HepG2 (cell line): ENCODE measurements at regions not wholly inside any gene's neighbourhood (a gene's known extent, or its start where the extent isn't known, plus 50 kb on each side); places are given as distances from the start of the nearest gene placed in this dataset.

Source experiments
- ATAC-seq: fragments of 200-7000 bp; cut with Tn5 transposase; 3 replicates; pipeline ENCODE4 v1.9.1; 2020; ENCODE audit warnings: mild to moderate bottlenecking, moderate library complexity
- BruUV-seq: library from RNA; stranded (reverse); fragments of 400-500 nt; replicated peaks from 2 replicates; lab custom pipeline; 2021; lab: Mats Ljungman, UMichigan
- CTCF ChIA-PET: fragments of 300-600 bp; formaldehyde crosslinking; extraction: SDS; loops from one replicate; lab custom pipeline; 2021; ENCODE audit warnings: low total read pairs, inconsistent platforms, low intra/inter-chr PET ratio; lab: Yijun Ruan, JAX
- POLR2A ChIA-PET: fragments of 350-600 bp; sonication (Branson Sonifier 250); formaldehyde crosslinking; loops from one replicate; lab custom pipeline; 2020; ENCODE audit warnings: antibody characterized with exemption, inconsistent platforms; lab: Yijun Ruan, JAX
- DNase-seq: peaks from one replicate; pipeline ENCODE4 v3.0.0-alpha.2; 2015; ENCODE audit warnings: low spot score
- FAIRE-seq: peaks from 3 replicates; lab custom pipeline; 2011; peaks lifted over from hg19 to GRCh38; lab: Jason Lieb, UNC
- H2AFZ ChIP-seq: one replicate; pipeline ENCODE4 v1.6.1; 2011; ENCODE audit warnings: low read length, inconsistent platforms
- H3K27ac ChIP-seq: fragments of 300-600 bp; 3 replicates; pipeline ENCODE4 v1.8.0; 2011; ENCODE audit warnings: mixed run types, mild to moderate bottlenecking, mixed read lengths, low read length, inconsistent platforms; ENCODE audit not compliant: insufficient read depth; ENCODE audit errors: extremely low read length
- H3K27me3 ChIP-seq, 2 experiments: fragments of 200-600 bp in 1 of 2; 2 replicates in 1 of 2; 3 replicates in 1 of 2; pipeline versions ENCODE4 v1.6.0 to v1.8.0; 2011; ENCODE audit warnings: low read length in 2 of 2, mild to moderate bottlenecking in 2 of 2, moderate library complexity in 2 of 2, inconsistent platforms in 1 of 2; ENCODE audit not compliant: insufficient read depth in 2 of 2, control insufficient read depth in 1 of 2
- H3K36me3 ChIP-seq, 2 experiments: fragments of 200-600 bp in 1 of 2; replicated peaks in 1 of 2; 2 replicates in 1 of 2; 3 replicates in 1 of 2; pipeline versions ENCODE4 v1.5.1 to v1.8.0; 2011; ENCODE audit warnings: low read length in 2 of 2, inconsistent platforms in 1 of 2; ENCODE audit not compliant: insufficient read depth in 2 of 2, control insufficient read depth in 1 of 2
- H3K4me1 ChIP-seq: 2 replicates; pipeline ENCODE4 v1.5.1; 2012; ENCODE audit warnings: low read length, inconsistent platforms; ENCODE audit not compliant: insufficient read depth
- H3K4me2 ChIP-seq: 2 replicates; pipeline ENCODE4 v1.6.0; 2011; ENCODE audit warnings: low read depth, low read length, inconsistent platforms
- H3K4me3 ChIP-seq, 3 experiments: fragments of 200-600 bp in 1 of 3; sonication (generic), shearing (Covaris generic) in 1 of 3; replicated peaks in 1 of 3; 2 replicates each; pipeline ENCODE4 v1.5.1; 2011 to 2016; ENCODE audit warnings: low read length in 3 of 3, inconsistent platforms in 2 of 3, low read depth in 2 of 3, mild to moderate bottlenecking in 2 of 3, control low read depth in 1 of 3, mixed read lengths in 1 of 3; ENCODE audit not compliant: insufficient read depth in 1 of 3
- H3K79me2 ChIP-seq: one replicate; pipeline ENCODE4 v1.6.1; 2011; ENCODE audit warnings: low read length, inconsistent platforms; ENCODE audit not compliant: insufficient read depth
- H3K9ac ChIP-seq: 2 replicates; pipeline ENCODE4 v1.6.0; 2011; ENCODE audit warnings: mild to moderate bottlenecking, low read depth, low read length, inconsistent platforms; ENCODE audit not compliant: insufficient read depth
- H3K9me3 ChIP-seq: 2 replicates; pipeline ENCODE4 v1.5.1; 2012; ENCODE audit warnings: mild to moderate bottlenecking, low read length
- H4K20me1 ChIP-seq: 2 replicates; pipeline ENCODE4 v1.6.0; 2011; ENCODE audit warnings: inconsistent platforms, mild to moderate bottlenecking, low read length, moderate library complexity; ENCODE audit not compliant: insufficient read depth
- AKAP8 ChIP-seq: sonication (generic); formaldehyde crosslinking; IDR thresholded peaks from 2 replicates; pipeline ENCODE4 v1.5.1; 2020; ENCODE audit warnings: mild to moderate bottlenecking, missing genetic modification reagents
- MEF2D ChIP-seq: sonication (generic); formaldehyde crosslinking; IDR thresholded peaks from 2 replicates; pipeline ENCODE4 v1.5.1; 2020; ENCODE audit warnings: mild to moderate bottlenecking, missing genetic modification reagents
- RBM39 ChIP-seq: fragments of 200-400 bp; formaldehyde crosslinking; IDR thresholded peaks from one replicate; pipeline ENCODE4 v1.6.1; 2018; ENCODE audit warnings: antibody characterized with exemption, mild to moderate bottlenecking, low read depth, low read length; ENCODE audit not compliant: poor library complexity, severe bottlenecking
- ZSCAN31 ChIP-seq: sonication (generic); formaldehyde crosslinking; IDR thresholded peaks from 2 replicates; pipeline ENCODE4 v1.5.0; 2020; ENCODE audit warnings: low read depth, mild to moderate bottlenecking, missing genetic modification reagents
- WGBS: methylation state at CpG from one replicate; pipeline ENCODE4 v1.1.6; 2017; ENCODE audit warnings: low lambda C conversion rate; 5-methylcytosine and 5-hydroxymethylcytosine counted together
- in situ Hi-C: cut with HindIII; loops from 2 replicates; pipeline ENCODE4 v1.10.0; 2017; ENCODE audit warnings: low pct_unique_long_range_greater_than_20kb; ENCODE audit not compliant: extremely low pct_ligation_motif_present
- intact Hi-C: fragments of 100-400 bp; cut with micrococcal nuclease; formaldehyde crosslinking; loops from one replicate; pipeline ENCODE4 v1.10.0; 2022; ENCODE audit not compliant: unreplicated experiment
- TF ChIP-seq, protein P1 (sequence below): sonication (generic); formaldehyde crosslinking; IDR thresholded peaks from 2 replicates; pipeline ENCODE4 v1.8.1; 2022; ENCODE audit warnings: low read depth, mild to moderate bottlenecking, missing genetic modification reagents

DNA sequence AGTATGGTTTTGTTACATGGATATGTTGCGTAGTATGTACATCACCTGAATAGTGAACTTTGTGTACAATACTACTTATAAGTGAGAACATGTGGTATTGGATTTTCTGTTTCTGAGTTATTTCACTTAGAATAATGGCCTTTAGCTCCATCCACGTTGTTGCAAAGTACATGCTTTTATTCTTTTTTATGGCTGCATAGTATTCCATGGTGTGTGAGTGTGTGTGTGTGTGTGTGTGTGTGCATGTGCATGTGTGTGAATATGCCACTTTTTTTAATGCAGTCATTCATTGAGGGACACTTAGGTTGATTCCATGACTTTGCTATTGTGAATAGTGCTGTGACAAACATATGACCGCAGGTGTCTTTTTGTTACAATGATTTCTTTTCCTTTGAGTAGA, 147.8 kb downstream of the LEPR start:
- no peak overlapping the region for H2AFZ ChIP-seq
- no TSS peak for BruUV-seq
- no peak for DNase-seq
- no peaks in the 10 kb centered on the region for H3K27me3 ChIP-seq
- ATAC-seq: no peak
- H3K9ac ChIP-seq: no peak overlapping the region
- no peaks in the 10 kb centered on the region for H3K36me3 ChIP-seq
- no peaks in the 10 kb centered on the region for H3K4me1 ChIP-seq
- no peaks in the 10 kb centered on the region for H4K20me1 ChIP-seq
- WGBS: 42% methylated on average over 3 of the region's 3 CpGs
- in situ Hi-C loops (no loop called here), intact Hi-C loops (no loop called here)
- TF ChIP-seq ZSCAN31 (CRISPR knock-in tag) (no peak), AKAP8 (CRISPR knock-in tag) (no peak), MEF2D (CRISPR knock-in tag) (no peak), RBM39 (no peak)
- TF ChIP-seq, protein P1, sequence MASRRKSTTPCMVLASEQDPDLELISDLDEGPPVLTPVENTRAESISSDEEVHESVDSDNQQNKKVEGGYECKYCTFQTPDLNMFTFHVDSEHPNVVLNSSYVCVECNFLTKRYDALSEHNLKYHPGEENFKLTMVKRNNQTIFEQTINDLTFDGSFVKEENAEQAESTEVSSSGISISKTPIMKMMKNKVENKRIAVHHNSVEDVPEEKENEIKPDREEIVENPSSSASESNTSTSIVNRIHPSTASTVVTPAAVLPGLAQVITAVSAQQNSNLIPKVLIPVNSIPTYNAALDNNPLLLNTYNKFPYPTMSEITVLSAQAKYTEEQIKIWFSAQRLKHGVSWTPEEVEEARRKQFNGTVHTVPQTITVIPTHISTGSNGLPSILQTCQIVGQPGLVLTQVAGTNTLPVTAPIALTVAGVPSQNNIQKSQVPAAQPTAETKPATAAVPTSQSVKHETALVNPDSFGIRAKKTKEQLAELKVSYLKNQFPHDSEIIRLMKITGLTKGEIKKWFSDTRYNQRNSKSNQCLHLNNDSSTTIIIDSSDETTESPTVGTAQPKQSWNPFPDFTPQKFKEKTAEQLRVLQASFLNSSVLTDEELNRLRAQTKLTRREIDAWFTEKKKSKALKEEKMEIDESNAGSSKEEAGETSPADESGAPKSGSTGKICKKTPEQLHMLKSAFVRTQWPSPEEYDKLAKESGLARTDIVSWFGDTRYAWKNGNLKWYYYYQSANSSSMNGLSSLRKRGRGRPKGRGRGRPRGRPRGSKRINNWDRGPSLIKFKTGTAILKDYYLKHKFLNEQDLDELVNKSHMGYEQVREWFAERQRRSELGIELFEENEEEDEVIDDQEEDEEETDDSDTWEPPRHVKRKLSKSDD (CRISPR knock-in tag): no peak
- no peaks in the 10 kb centered on the region for H3K79me2 ChIP-seq
- CTCF ChIA-PET: no interaction called here
- H3K4me3 ChIP-seq: no peak overlapping the region
- FAIRE-seq: no peak
- no peaks in the 10 kb centered on the region for H3K9me3 ChIP-seq
- no peak overlapping the region for H3K27ac ChIP-seq
- no peak overlapping the region for H3K4me2 ChIP-seq
- POLR2A ChIA-PET: no interaction called here
